BLaER1 treated with 17β-estradiol and CSF1 and Interleukin-3, amounts not matched to agents 10 nM and 100 nM (cell line): ENCODE measurements at regions not wholly inside any gene's neighbourhood (a gene's known extent, or its start where the extent isn't known, plus 50 kb on each side); places are given as distances from the start of the nearest gene placed in this dataset.
"Not testable (repeated sequence)": the region's sequence is repeated elsewhere in the genome, so short reads cannot be mapped to it uniquely, and the experiment has no call there.

Experiments
- H3K27ac ChIP-seq, 11 experiments: shearing (Covaris generic); formaldehyde crosslinking; 2 replicates each; pipeline ENCODE4 v1.8.1; 2022
- H3K27me3 ChIP-seq, 11 experiments: shearing (Covaris generic); formaldehyde crosslinking; 2 replicates each; pipeline ENCODE4 v1.8.1; 2022
- H3K36me3 ChIP-seq, 11 experiments: shearing (Covaris generic); formaldehyde crosslinking; 2 replicates each; pipeline ENCODE4 v1.8.1; 2022
- H3K4me1 ChIP-seq, 10 experiments: shearing (Covaris generic); formaldehyde crosslinking; 2 replicates each; pipeline ENCODE4 v1.8.1; 2022
- H3K4me2 ChIP-seq, 11 experiments: shearing (Covaris generic); formaldehyde crosslinking; 2 replicates each; pipeline ENCODE4 v1.8.1; 2022
- H3K4me3 ChIP-seq, 10 experiments: shearing (Covaris generic); formaldehyde crosslinking; 2 replicates each; pipeline ENCODE4 v1.8.1; 2022
- H3K9ac ChIP-seq, 11 experiments: shearing (Covaris generic); formaldehyde crosslinking; 2 replicates each; pipeline ENCODE4 v1.8.1; 2022
- H3K9me3 ChIP-seq, 11 experiments: shearing (Covaris generic); formaldehyde crosslinking; replicated peaks in 1 of 11; 2 replicates each; pipeline ENCODE4 v1.8.1; 2022
- H4K20me1 ChIP-seq, 11 experiments: shearing (Covaris generic); formaldehyde crosslinking; 2 replicates each; pipeline ENCODE4 v1.8.1; 2022
- Cebpa-rat ChIP-seq, 11 experiments: shearing (Covaris generic); IDR thresholded peaks; 2 replicates each; pipeline ENCODE4 v1.8.1; 2022

DNA sequence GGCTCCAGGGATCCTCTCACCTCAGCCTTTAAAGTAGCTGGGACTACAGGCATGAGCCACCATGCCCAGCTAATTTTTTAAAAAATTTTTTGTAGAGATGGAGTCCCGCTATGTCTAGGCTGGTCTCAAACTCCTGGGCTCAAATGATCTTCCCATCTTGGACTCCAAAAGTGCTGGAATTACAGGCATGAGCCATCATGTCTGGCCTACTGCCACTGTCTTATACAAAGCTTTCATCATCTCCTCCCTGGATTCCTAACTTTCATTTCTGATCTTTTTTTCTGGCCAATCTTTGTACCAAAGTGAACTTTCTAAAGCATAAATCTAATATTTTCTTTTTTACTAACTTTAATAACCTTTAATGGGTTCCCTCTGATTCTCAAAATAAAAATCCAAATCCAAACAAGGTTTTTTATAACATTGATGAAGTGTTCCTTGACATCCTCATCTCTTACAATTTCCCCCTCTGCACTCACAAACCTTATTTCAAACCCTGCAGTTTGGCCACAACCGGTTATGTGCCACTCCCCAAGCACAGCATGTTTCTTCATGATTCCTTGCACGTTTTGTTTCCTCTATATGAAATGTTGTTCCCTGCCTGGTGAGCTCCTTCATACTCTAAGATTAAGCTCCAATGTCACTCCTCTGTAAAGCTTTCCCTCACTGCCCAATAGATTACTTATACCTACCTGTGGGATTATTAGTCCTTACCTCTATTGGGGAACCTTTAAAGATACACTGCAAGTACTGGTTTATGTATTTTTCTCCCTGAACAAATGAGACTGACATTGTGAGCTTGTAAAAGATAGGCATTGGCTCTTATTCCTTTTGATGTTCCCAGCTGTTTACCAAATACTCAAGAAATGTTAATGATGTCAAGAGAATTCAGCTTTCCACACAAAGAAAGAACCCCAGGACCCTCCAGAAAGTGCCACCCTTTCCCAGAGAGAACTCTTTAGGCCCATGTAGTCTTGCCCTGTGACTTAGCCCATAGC, 101.7 kb downstream of the HOXA1 start:
- Histone ChIP-seq H3K27me3 (no peaks in the 10 kb centered on the region), H3K4me2 (no peak overlapping the region), H3K4me1 (no peaks in the 10 kb centered on the region), H3K9me3 (peaks cover 20 to 34% (median 26%) of the 10 kb centered on the region in 11 experiments), H3K9ac (no peak overlapping the region), H3K36me3 (no peaks in the 10 kb centered on the region), H4K20me1 (no peaks in the 10 kb centered on the region), H3K4me3 (no peak overlapping the region), H3K27ac (no peak overlapping the region)
- no peak for TF ChIP-seq Cebpa-rat (IDR thresholded peaks at IDR 0.05)

DNA sequence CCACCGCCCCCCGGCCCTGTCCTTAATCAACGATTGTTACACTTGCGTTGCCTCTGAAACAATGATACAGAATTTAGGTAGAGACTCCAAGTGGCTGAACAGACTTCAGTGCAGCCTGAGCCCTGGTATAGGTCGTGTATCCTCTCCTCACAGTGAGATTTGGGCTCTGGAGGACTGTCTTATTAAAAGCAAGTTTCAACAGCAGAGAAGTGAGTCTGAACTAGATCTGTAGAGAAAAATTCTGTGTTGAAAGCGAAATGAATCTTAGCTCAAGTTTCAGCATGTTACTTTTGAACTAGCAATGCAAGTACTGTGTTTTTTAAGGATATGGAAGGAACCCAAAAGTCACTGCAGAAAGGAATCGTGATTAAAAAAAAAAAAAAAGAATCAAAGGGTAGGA, 103.1 kb downstream of the HOXA1 start:
- no peak overlapping the region for H3K4me3 ChIP-seq
- no peaks in the 10 kb centered on the region for H3K4me1 ChIP-seq
- no peak for TF ChIP-seq Cebpa-rat (IDR thresholded peaks at IDR 0.05)

GRCh38 chr7:26991796-26992195, 104.0 kb downstream of the HOXA1 start:
- H3K4me3 ChIP-seq: no peak overlapping the region
- H3K27me3 ChIP-seq: no peaks in the 10 kb centered on the region
- peaks cover 0 to 11% (median 4%) of the 10 kb centered on the region in 11 experiments; a peak in 10 of 22 replicates for H3K9me3 ChIP-seq
- no peak for TF ChIP-seq Cebpa-rat (IDR thresholded peaks at IDR 0.05)
- H3K36me3 ChIP-seq: no peaks in the 10 kb centered on the region
- no peak overlapping the region for H3K4me2 ChIP-seq
- no peaks in the 10 kb centered on the region for H3K4me1 ChIP-seq
- H3K9ac ChIP-seq: no peak overlapping the region
- no peaks in the 10 kb centered on the region for H4K20me1 ChIP-seq
- no peak overlapping the region for H3K27ac ChIP-seq

More for the DNA sequence above, 103.1 kb downstream of the HOXA1 start:
- Histone ChIP-seq H3K36me3 (no peaks in the 10 kb centered on the region), H3K9ac (no peak overlapping the region), H4K20me1 (no peaks in the 10 kb centered on the region), H3K9me3 (peaks cover 7 to 20% (median 12%) of the 10 kb centered on the region in 11 experiments), H3K27me3 (no peaks in the 10 kb centered on the region), H3K4me2 (no peak overlapping the region), H3K27ac (no peak overlapping the region)

- Histone ChIP-seq H3K9ac (no peak overlapping the region), H3K27me3 (no peaks in the 10 kb centered on the region), H3K27ac (no peak overlapping the region), H3K4me2 (no peak overlapping the region), H4K20me1 (no peaks in the 10 kb centered on the region), H3K4me1 (no peaks in the 10 kb centered on the region), H3K9me3 (peaks cover 0 to 9% (median 3%) of the 10 kb centered on the region in 11 experiments; a peak in 8 of 22 replicates), H3K36me3 (no peaks in the 10 kb centered on the region), H3K4me3 (no peak overlapping the region)
- TF ChIP-seq Cebpa-rat (IDR thresholded peaks at IDR 0.05): no peak
These were observed 105.7 kb downstream of the HOXA1 start for GRCh38 chr7:26989897-26990670.

DNA sequence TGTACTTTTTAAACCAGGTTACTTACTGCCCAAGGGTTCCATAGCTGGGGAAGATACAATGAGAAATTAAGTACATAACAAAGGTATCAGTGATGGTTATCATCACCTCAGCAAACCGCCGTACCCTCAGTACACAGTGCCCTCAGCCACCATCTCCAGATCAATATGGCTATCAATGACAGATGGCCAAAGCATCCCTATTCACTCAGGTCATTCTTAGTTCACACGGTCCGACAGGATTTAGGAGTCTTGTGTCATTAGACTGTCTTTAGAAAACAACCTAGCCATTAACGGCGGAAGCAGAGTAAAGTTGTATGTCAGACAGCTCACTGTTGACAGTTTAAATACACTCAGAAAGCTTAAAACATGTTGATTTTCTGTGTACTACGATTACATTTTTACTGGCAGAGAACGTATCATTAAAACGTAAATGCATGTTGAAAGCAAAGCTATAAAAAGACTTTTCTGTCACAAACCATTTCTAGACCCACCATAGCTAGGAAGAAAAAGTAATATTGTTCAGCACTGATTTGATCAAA, 106.9 kb downstream of the HOXA1 start:
- no peak overlapping the region for H3K4me3 ChIP-seq
- no peak for TF ChIP-seq Cebpa-rat (IDR thresholded peaks at IDR 0.05)
- H4K20me1 ChIP-seq: no peaks in the 10 kb centered on the region
- H3K27me3 ChIP-seq: no peaks in the 10 kb centered on the region
- no peaks in the 10 kb centered on the region for H3K4me1 ChIP-seq
- H3K9me3 ChIP-seq: peaks cover 0 to 16% (median 3%) of the 10 kb centered on the region in 11 experiments; a peak in 7 of 22 replicates
- no peak overlapping the region for H3K27ac ChIP-seq
- no peak overlapping the region for H3K4me2 ChIP-seq
- H3K36me3 ChIP-seq: no peaks in the 10 kb centered on the region
- no peak overlapping the region for H3K9ac ChIP-seq

DNA sequence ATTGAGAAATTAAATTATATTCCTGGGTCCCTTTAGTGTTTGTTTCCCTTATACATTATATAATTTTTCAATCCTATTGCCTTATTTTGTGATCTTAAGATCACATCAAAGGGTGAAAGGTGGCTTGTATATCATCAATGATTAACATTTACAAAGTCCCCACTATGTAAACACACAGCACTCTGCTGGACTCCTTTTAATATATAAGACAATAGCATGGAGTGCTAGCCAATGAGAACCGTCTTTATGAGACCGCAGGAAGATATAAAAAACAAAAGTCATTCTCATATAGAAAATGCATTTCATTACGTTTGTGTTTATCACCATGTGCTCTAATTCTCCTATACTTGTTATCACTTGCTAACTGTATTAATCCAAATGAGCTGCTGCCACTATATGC, 108.5 kb downstream of the HOXA1 start:
- Histone ChIP-seq H3K36me3 (no peaks in the 10 kb centered on the region), H3K4me2 (no peak overlapping the region), H3K9ac (no peak overlapping the region), H3K4me3 (no peak overlapping the region), H4K20me1 (no peaks in the 10 kb centered on the region), H3K4me1 (no peaks in the 10 kb centered on the region), H3K27ac (no peak overlapping the region), H3K27me3 (no peaks in the 10 kb centered on the region), H3K9me3 (peaks cover 0 to 15% (median 0%) of the 10 kb centered on the region in 11 experiments; a peak in 4 of 22 replicates)
- no peak for TF ChIP-seq Cebpa-rat (IDR thresholded peaks at IDR 0.05)

DNA sequence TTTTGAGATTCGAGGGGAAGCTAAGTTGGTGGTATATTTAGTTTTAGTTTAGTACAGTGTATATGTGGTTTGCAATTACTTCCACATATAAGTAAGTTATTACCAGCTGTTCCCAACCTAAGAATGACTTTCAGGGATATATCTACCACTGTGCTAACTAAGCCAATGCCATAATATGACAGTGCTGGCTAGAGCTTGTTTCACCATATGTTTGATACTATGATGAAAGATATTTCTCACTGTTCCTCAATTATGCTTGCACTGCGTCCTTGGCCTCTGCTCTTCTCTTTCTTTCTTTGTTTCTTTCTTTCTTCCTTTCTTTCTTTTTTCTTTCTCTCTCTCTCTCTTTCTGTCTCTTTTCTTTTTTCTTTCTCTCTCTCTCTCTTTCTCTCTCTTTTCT, 113.8 kb upstream of the SKAP2 start:
- no peak for TF ChIP-seq Cebpa-rat (IDR thresholded peaks at IDR 0.05)

DNA sequence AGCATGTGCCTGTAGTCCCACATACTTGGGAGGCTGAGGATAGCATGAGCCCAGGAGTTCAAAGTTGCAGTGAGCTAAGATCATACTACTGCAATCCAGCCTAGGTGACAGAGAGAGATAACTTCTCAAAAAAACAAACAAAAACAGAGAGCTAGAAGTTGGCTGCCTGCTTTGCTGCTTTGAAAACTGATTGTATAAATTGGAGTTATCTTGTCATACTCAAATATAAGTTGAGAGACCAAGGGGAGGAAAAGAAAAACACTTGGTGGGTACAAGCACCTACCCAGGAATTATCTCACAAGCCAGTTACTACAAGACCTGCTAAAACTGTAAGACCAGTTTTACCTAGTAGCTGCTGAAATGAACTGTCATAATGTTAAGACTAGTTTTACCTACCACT, 112.5 kb upstream of the SKAP2 start:
- H3K4me1 ChIP-seq: peaks cover 7 to 30% (median 15%) of the 10 kb centered on the region in 10 experiments; a peak in 15 of 20 replicates

More for the DNA sequence above, 113.8 kb upstream of the SKAP2 start:
- Histone ChIP-seq H3K4me2 (peak overlapping the region in 1 of 11 experiments; percentile 46; a peak in 3 of 22 replicates), H3K9me3 (peaks cover 16 to 58% (median 29%) of the 10 kb centered on the region in 11 experiments), H3K4me3 (no peak overlapping the region), H3K9ac (no peak overlapping the region), H4K20me1 (no peaks in the 10 kb centered on the region), H3K4me1 (peaks cover 7 to 30% (median 15%) of the 10 kb centered on the region in 10 experiments; a peak in 15 of 20 replicates), H3K27me3 (no peaks in the 10 kb centered on the region), H3K27ac (no peak overlapping the region), H3K36me3 (peaks cover 0 to 10% (median 0%) of the 10 kb centered on the region in 11 experiments; a peak in 3 of 22 replicates)

DNA sequence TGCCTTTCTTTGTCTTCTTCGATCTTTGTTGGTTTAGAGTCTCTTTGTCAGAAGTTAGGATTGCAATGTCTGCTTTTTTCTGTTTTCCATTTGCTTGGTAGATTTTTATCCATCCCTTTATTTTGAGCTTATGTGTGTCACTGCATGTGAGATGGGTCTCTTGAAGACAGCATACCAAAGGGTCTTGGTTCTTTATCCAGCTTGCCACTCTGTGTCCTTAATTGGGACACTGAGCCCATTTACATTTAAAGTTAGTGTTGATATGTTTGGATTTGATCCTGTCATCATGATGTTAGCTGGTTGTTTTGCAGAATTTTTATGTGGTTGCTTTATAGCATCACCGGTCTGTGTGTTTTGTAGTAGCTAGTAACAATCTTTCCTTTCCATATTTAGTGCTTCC, 107.5 kb upstream of the SKAP2 start:
- peaks cover 58 to 98% (median 83%) of the 10 kb centered on the region in 11 experiments for H3K9me3 ChIP-seq

More for the DNA sequence above, 112.5 kb upstream of the SKAP2 start:
- no peaks in the 10 kb centered on the region for H3K27me3 ChIP-seq
- peaks cover 29 to 71% (median 42%) of the 10 kb centered on the region in 11 experiments for H3K9me3 ChIP-seq
- H4K20me1 ChIP-seq: no peaks in the 10 kb centered on the region
- H3K27ac ChIP-seq: no peak overlapping the region
- peak overlapping the region in 3 of 11 experiments; percentile 21 to 69 (median 23); a peak in 3 of 22 replicates for H3K4me2 ChIP-seq
- H3K36me3 ChIP-seq: peaks cover 0 to 18% (median 0%) of the 10 kb centered on the region in 11 experiments; a peak in 6 of 22 replicates
- TF ChIP-seq Cebpa-rat (IDR thresholded peaks at IDR 0.05): no peak
- H3K9ac ChIP-seq: no peak overlapping the region
- H3K4me3 ChIP-seq: no peak overlapping the region; a peak in 1 of 20 replicates

More for the DNA sequence above, 107.5 kb upstream of the SKAP2 start:
- not testable (repeated sequence) for H4K20me1 ChIP-seq, H3K4me2 ChIP-seq, H3K27ac ChIP-seq, H3K9ac ChIP-seq, H3K4me3 ChIP-seq, H3K27me3 ChIP-seq
- Histone ChIP-seq H3K36me3 (peaks cover 0 to 23% (median 0%) of the 10 kb centered on the region in 11 experiments; a peak in 6 of 22 replicates), H3K4me1 (peaks cover 6 to 18% (median 10%) of the 10 kb centered on the region in 10 experiments; a peak in 14 of 20 replicates)
